ENCODE measurements at regions not wholly inside any gene's neighbourhood (a gene's known extent, or its start where the extent isn't known, plus 50 kb on each side); places are given as distances from the start of the nearest gene placed in this dataset.

DNA sequence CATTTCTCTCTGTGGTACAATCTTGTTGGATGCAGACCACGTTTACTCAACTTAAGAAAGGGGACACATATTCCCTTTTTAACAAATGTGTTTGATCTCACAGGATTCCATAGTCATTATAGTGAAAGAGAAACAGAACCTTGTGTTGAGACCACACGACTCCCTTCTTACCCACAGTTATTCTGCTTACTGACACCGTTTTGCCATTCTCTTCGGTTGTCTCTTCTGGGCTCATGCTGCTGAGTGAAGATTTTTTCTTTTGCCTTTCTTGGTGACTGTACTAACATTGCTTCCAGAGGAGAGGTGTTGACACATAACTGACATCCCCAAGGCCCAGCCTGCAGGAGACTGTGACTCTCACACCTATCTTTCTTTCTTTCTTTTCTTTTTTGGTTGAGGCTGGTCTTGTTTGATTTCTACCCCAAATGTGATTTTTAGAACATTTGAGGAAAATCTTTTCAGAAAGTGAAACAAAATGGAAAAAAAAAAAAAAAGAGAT, 61.2 kb upstream of the OTOGL start:
- Histone ChIP-seq H3K36me3 (no peaks in the 10 kb centered on the region), H3K27me3 (no peaks in the 10 kb centered on the region), H3K27ac (peak overlapping the region; percentile 44 to 59), H3K9me3 (no peaks in the 10 kb centered on the region), H3K4me3 (no peak overlapping the region), H3K4me1 (peaks cover 0 to 1% of the 10 kb centered on the region in 2 donors)
- TF ChIP-seq, protein P1, sequence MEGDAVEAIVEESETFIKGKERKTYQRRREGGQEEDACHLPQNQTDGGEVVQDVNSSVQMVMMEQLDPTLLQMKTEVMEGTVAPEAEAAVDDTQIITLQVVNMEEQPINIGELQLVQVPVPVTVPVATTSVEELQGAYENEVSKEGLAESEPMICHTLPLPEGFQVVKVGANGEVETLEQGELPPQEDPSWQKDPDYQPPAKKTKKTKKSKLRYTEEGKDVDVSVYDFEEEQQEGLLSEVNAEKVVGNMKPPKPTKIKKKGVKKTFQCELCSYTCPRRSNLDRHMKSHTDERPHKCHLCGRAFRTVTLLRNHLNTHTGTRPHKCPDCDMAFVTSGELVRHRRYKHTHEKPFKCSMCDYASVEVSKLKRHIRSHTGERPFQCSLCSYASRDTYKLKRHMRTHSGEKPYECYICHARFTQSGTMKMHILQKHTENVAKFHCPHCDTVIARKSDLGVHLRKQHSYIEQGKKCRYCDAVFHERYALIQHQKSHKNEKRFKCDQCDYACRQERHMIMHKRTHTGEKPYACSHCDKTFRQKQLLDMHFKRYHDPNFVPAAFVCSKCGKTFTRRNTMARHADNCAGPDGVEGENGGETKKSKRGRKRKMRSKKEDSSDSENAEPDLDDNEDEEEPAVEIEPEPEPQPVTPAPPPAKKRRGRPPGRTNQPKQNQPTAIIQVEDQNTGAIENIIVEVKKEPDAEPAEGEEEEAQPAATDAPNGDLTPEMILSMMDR (IDR thresholded peaks at IDR 0.05): no peak
- intact Hi-C loops (cut with DNase I): loop anchor here (5.0 kb wide), 1 partner anchor 486 kb away; no protein-coding TSS in a partner anchor
- no peak for DNase-seq (ENCODE audit: low spot score in 2 of 2)

DNA sequence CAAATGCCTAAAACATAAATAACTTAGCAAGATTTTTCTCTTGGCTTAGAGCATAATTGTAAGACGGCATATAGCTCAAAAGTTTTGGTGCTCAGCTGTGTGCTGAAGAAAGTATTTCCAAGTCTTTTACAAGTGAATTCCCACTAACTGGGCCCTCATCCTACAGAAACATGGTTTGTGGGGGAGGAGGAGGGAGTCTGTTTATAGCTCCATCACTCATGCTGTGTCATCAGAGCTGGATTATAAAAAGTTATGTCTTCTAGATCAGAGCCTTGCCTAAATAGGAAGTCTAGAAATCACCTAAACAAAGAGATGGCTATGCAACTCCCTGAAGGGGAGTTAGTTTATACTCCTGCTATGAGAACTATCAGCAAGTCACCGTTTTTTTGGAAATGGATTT, 65.9 kb upstream of the OTOGL start:
- intact Hi-C loops (cut with DNase I): no loop called here
- TF ChIP-seq, protein P1 (IDR thresholded peaks at IDR 0.05): no peak
- no peaks in the 10 kb centered on the region for H3K9me3 ChIP-seq
- H3K4me1 ChIP-seq: peaks cover 0 to 19% of the 10 kb centered on the region in 2 donors
- peak overlapping the region in 1 of 2 donors; percentile 24 for H3K4me3 ChIP-seq
- peak in 1 of 2 donors; percentile 72 for DNase-seq (ENCODE audit: low spot score in 2 of 2)
- H3K36me3 ChIP-seq: no peaks in the 10 kb centered on the region
- no peaks in the 10 kb centered on the region for H3K27me3 ChIP-seq
- H3K27ac ChIP-seq: peak overlapping the region; percentile 59 to 61

DNA sequence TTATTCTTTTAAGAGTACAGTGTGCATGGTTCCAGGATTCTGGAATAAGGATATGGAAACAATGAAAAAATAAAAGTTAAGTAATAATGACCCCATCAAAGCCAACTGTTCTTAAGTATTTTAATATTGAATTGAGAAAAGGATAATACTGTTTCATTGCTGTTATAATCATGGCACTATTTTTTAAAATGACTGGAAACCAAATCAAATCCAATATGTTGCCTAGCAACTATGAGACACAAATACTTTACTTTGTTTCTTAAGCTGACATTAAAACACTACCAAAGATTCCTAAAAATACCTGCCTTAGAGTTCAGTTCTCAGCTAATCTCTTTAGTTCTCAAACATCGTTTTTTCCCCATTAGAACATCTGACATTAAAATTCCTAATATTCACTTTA, 66.4 kb upstream of the OTOGL start:
- Histone ChIP-seq H3K4me1 (peaks cover 0 to 19% of the 10 kb centered on the region in 2 donors), H3K4me3 (peak overlapping the region in 1 of 2 donors; percentile 24), H3K27me3 (no peaks in the 10 kb centered on the region), H3K36me3 (no peaks in the 10 kb centered on the region), H3K27ac (peak overlapping the region; percentile 59 to 61), H3K9me3 (no peaks in the 10 kb centered on the region)
- no peak for DNase-seq (ENCODE audit: low spot score in 2 of 2)
- TF ChIP-seq, protein P1 (IDR thresholded peaks at IDR 0.05): no peak
- intact Hi-C loops (cut with DNase I): no loop called here

DNA sequence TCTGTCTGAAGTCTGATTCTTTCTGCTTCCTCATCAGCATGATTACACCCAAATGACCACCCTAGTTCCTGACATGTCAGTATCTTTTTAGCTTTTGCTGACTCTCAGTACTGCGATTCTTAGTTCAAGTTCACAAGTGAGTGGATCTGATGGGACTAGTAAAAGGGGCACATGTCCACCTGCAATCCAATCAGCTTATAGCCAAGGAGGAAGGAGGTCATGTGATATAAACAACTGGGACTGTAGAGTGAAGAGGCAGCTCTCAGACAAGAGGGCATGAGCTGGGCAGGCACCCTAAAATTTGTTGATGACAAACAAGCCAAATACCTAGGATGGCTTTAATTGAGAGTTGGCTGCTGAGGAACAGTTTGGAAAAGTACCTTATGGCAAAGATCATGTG, 68.1 kb upstream of the OTOGL start:
- peak overlapping the region in 1 of 2 donors; percentile 6 for H3K27ac ChIP-seq
- H3K27me3 ChIP-seq: no peaks in the 10 kb centered on the region
- peaks cover 0 to 19% of the 10 kb centered on the region in 2 donors for H3K4me1 ChIP-seq
- no peak for DNase-seq (ENCODE audit: low spot score in 2 of 2)
- no peaks in the 10 kb centered on the region for H3K36me3 ChIP-seq
- TF ChIP-seq, protein P1 (IDR thresholded peaks at IDR 0.05): no peak
- H3K4me3 ChIP-seq: no peak overlapping the region
- intact Hi-C loops (cut with DNase I): no loop called here
- no peaks in the 10 kb centered on the region for H3K9me3 ChIP-seq

DNA sequence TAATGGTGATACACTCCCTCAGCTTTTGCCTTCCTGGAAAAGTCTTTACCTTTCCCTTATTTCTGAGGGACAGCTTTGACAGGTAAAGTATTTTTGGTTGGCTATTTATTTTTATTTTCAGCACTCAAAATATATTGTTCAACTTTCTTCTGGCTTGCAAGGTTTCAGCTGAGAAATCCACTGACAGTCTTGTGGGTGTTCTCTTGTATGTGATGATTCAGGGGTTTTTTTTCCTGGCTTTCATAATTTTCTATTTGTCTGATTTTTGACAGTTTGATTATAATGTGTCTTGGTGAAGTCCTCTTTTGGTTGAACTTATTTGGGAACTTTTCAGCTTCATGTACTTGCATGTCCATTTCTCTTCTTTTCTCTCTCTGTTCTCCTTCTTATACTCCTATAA, 73.7 kb upstream of the OTOGL start:
- TF ChIP-seq, protein P1 (IDR thresholded peaks at IDR 0.05): no peak
- Histone ChIP-seq H3K4me1 (no peaks in the 10 kb centered on the region), H3K4me3 (no peak overlapping the region), H3K27me3 (no peaks in the 10 kb centered on the region), H3K9me3 (no peaks in the 10 kb centered on the region), H3K36me3 (no peaks in the 10 kb centered on the region), H3K27ac (no peak overlapping the region)
- DNase-seq (ENCODE audit: low spot score in 2 of 2): no peak
- intact Hi-C loops (cut with DNase I): no loop called here

DNA sequence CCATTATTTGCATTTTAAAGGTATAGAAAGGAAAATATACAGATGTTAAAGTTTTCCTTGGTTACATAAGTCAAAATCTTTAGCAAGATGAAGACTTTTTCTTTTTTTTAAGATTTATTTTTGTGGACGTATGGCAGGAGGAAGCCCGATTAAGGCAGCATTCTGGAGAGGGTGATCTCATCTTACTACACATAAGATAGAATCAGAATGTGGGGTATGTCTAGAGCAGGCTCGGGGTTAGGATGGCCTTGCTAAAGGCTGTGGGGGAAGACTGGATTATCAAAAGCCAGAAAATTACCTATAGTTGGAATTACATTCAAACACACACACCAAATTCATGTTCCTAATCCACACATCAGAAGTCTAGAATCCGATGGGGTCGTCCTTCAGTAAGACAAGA, 79.6 kb upstream of the OTOGL start:
- Histone ChIP-seq H3K36me3 (no peaks in the 10 kb centered on the region), H3K27me3 (no peaks in the 10 kb centered on the region), H3K4me1 (peaks cover 0 to 14% of the 10 kb centered on the region in 2 donors), H3K9me3 (no peaks in the 10 kb centered on the region), H3K4me3 (no peak overlapping the region), H3K27ac (no peak overlapping the region)
- intact Hi-C loops (cut with DNase I): loop anchor here (5.0 kb wide), 1 partner anchor 33 kb away; no protein-coding TSS in a partner anchor
- DNase-seq (ENCODE audit: low spot score in 2 of 2): no peak
- TF ChIP-seq, protein P1 (IDR thresholded peaks at IDR 0.05): no peak

All from ascending aorta (tissue), 2 donors.